ENCODE measurements at regions not wholly inside any gene's neighbourhood (a gene's known extent, or its start where the extent isn't known, plus 50 kb on each side); places are given as distances from the start of the nearest gene placed in this dataset.
"Not testable (repeated sequence)": the region's sequence is repeated elsewhere in the genome, so short reads cannot be mapped to it uniquely, and the experiment has no call there.

DNA sequence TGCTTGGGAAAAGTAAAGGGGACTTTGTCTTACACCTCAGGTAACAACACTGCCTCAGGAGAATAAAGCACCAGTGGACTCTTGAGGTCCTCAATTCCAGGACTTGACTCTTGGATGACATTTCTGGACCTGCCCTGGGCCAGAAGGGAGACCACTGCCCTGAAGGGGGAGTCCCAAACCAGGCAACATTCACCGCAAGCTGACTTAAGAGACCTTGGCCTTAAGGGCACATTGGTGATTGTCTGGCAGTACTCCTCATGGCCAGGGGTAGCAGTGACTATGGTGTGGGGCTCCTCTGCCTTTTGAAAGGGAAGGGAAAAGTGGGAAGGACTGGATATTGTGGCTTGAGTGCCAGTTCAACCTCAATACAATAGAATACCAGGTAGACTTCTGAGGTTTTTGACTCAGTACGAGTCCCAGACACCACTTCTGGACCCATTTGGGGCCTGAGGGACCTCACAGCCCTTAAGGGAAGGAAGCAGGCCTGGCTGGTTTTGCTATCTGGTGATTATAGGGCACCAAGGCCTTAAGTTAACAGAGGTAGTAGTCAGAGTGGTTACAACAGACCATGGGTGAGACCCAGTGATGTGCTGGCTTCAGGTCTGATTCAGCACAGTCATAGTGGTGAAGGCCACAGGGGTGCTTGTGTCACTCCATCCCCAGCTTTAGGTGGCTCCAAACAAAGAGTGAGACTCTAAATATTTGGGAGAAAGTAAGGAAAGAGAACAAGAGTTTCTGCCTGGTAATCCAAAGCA is 121.2 kb upstream of the TET2 start:
- no peak for DNase-seq (ENCODE audit: low read depth in 4 of 4, low spot score in 1 of 4)

- DNase-seq (ENCODE audit: low read depth in 4 of 4, low spot score in 1 of 4), result no peak
Measured at GRCh38 chr4:105036991-105037390, 109.7 kb upstream of the TET2 start.

- no peak for DNase-seq (ENCODE audit: low read depth in 4 of 4, low spot score in 1 of 4)
Measured at GRCh38 chr4:105042451-105042850, 104.2 kb upstream of the TET2 start.

DNA sequence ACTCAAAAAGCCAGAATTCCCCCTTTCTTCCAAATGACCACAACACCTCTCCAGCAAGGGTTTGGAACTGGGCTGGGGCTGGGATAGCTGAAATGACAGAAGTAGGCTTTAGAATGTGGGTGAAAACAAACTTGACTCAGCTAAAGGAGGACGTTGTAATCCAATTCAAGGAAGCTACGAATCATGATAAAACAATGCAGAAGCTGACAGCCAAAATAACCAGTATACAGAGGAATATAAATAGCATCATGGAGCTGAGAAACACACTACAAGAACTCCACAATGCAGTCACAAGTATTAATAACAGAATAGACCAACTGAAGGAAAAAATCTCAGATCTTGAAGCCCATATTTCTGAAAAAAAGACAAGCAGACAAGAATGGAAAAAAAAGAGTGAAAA is 95.8 kb upstream of the TET2 start:
- no peak for DNase-seq (ENCODE audit: low read depth in 4 of 4, low spot score in 1 of 4)

DNA sequence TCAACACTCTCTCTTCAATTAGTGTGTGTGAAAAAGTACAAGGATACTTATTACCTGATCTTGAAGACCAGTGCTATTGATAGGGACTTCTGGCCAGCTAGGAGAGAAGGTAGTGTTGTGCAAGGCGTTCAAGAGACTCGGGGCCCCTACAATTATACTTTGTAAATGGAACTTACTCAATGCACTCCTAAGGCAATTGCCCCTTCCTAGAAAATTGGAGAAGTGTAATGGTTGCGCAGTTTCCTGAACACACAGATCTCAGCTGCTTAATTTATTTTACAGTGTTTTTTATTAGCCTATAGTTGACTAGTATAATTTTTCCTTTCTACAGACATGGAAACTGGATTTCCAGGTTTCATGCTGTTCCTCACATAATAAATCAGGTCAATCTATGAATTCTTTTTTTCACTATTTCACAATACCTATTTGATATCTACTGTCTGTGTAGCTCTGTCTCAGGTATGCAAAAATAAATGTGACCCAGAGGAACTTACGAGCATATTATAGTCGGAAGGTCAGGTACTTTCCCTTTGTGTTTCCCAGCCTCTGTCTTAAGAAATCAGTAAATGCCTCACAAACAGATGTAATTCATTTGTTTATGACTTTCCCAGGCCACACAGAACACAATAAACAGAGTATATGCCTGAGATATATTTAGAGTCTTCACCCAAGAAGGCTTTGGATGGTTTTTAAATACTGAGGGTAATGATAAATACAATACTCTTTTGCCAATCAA is 89.1 kb upstream of the TET2 start:
- no peak for DNase-seq (ENCODE audit: low read depth in 4 of 4, low spot score in 1 of 4)

DNA sequence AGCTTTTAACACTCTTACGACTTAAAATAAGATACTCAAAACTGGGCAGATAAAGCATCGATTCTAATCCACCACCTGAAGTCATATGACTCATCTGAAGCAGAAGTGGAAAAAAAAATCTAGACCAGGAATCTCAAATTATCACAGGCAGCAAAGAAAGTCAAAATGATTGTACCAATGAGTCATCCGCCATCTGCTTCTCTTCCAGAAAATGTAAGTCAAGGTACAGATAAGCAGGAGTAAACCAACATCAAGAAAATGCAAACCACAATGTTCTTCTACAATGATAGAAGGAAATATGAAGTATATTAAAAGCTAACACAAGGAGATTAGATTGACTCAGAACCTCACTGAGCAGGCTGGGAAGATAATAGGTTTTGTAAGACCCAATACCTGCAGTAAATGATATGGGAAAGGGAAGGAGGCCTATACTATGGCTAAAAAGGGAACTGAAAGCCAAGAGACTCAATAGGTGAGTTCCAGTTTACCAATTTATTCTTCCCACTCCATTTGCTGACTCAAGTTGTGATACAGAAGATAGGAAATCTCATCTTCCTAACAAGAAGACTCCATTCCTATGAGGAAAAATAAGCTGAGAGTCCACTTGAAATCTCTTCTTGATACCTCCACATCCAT is 88.4 kb upstream of the TET2 start:
- no peak for DNase-seq (ENCODE audit: low read depth in 4 of 4, low spot score in 1 of 4)

- no peak for DNase-seq (ENCODE audit: low read depth in 4 of 4, low spot score in 1 of 4)
Measured at GRCh38 chr4:105059337-105059736, 87.3 kb upstream of the TET2 start.

GRCh38 chr4:105060628-105061027 is 86.0 kb upstream of the TET2 start:
- DNase-seq (ENCODE audit: low read depth in 4 of 4, low spot score in 1 of 4), result no peak

DNA sequence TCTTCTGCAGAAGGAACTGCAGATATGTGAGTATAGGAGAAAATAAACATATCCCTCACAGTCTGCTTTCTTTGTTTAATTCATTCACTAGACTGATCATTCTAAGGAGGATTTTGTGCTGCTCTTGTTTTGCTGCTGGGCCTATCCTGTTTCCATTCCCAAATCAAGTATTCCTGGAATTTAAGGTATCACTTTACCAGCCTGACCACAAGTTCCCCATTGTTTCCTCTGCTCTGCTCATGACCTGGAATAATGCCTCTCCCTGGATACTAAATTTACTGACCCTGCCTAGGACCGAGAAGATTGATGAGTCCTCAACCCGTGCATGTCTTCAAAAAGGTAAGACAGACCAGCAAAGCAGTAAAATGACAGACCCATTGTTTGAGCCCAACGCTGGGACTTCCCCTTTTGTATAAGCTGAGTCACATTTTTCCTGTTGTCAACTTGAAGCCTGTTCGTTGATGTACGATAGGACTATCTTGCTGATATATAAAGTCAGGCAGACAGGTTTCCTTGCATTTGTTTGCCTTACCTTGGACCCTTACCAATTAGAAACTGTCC is 85.5 kb upstream of the TET2 start:
- DNase-seq (ENCODE audit: low read depth in 4 of 4, low spot score in 1 of 4), result peak in 1 of 4 experiments; percentile 11

- no peak for DNase-seq (ENCODE audit: low read depth in 4 of 4, low spot score in 1 of 4)
Measured at GRCh38 chr4:105061731-105062130, 84.9 kb upstream of the TET2 start.

DNA sequence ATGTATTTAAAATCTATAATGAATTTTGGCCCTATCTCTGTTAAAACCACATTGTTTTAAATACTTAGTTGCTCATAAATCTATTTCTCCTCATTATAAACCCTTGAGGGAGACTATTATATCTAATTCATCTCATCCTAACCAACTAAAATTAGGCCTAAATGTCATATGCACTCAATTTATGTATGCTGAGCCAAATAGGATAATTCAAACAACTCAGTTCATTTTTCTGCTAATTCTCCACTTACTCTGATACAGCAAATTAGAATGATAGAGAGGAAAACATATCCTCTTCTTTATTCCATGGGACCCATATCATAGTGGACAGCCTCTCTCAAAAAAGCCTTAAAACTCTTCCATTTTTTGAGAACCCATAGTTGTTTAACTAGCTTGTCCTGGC is 80.3 kb upstream of the TET2 start:
- no peak for DNase-seq (ENCODE audit: low read depth in 4 of 4, low spot score in 1 of 4)

DNA sequence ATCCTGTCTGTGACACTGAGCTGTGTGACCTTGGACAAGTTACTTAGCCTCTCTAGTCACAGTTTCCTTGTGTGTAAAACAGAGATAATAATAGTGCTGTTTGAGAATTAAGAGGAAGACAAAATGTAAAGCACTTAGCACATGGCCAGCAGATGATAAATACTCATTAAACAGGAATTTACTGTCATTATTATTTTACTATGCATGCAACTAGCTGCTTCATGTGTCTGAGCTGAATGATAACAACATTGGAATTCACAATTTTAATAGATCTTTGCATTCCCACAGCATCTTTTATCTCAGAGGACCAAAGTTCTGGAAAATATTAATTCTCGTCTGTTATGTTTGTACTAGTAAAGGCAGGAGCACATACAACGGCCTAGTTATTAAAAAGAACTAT is 79.2 kb upstream of the TET2 start:
- DNase-seq (ENCODE audit: low read depth in 4 of 4, low spot score in 1 of 4), result no peak

GRCh38 chr4:105067946-105068345 is 78.7 kb upstream of the TET2 start:
- DNase-seq (ENCODE audit: low read depth in 4 of 4, low spot score in 1 of 4), result no peak

DNA sequence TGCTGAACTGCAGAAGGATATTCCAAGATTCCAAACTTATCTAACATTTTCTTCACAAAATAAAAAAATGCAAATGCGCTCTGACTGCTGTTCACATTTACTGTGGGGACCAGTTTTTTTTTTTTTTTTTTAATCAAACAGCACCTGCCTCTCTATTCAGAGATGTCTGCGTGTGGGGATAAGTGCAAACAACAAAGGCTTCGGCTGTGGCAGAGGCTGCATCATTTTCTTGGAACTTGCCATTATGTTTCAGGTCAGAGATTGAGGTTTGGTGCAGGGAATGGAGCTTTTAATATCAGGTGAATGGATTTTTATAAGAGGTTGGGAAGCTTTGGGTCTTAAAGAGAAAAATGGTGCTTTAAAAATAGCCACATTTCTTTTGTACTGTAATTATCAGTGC is 78.2 kb upstream of the TET2 start:
- no peak for DNase-seq (ENCODE audit: low read depth in 4 of 4, low spot score in 1 of 4)

- DNase-seq (ENCODE audit: low read depth in 4 of 4, low spot score in 1 of 4), result not testable (repeated sequence)
Measured at GRCh38 chr4:105072095-105072494, 74.6 kb upstream of the TET2 start.

DNA sequence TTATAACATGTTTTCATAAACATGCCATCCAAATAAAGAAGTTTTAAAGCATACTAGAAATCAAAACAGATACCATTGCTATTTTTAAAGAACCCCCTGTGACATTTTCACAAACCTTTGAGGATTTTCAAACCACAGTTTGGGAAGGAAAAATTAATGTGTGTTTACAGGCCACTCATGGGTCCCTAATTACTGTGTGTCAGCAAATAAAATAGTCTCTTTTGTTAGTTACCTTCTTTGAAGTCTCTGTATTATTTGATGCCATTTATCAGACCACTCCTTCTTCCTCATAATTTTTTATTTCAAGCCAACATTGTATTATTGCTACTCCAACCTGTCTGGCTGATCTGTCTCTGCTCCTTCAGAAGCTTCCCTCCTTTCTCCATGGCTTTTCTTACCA is 72.6 kb upstream of the TET2 start:
- DNase-seq (ENCODE audit: low read depth in 4 of 4, low spot score in 1 of 4), result no peak

DNA sequence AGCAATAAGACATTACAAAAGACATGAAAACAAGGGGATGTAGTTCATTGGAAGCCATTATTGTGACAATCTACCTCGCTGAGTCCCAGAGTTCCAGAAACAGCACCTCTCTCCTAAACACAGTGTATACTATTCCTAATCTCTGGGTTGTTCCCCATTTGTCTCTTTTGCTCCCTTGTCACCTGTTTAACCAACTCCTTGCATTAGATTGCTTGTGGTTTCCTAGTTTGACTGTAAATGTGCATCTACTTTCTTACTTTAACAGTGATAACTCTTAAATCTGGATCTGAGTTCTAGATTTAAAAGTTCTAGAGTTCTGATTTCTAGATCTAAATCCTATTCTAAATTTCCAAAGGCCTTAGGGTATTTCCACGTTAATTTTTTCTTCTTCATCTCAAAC is 71.6 kb upstream of the TET2 start:
- DNase-seq (ENCODE audit: low read depth in 4 of 4, low spot score in 1 of 4), result no peak

GRCh38 chr4:105088110-105088879 is 58.4 kb upstream of the TET2 start:
- no peak for DNase-seq (ENCODE audit: low read depth in 4 of 4, low spot score in 1 of 4)

GRCh38 chr4:105092356-105092755 is 54.3 kb upstream of the TET2 start:
- no peak for DNase-seq (ENCODE audit: low read depth in 4 of 4, low spot score in 1 of 4)

DNA sequence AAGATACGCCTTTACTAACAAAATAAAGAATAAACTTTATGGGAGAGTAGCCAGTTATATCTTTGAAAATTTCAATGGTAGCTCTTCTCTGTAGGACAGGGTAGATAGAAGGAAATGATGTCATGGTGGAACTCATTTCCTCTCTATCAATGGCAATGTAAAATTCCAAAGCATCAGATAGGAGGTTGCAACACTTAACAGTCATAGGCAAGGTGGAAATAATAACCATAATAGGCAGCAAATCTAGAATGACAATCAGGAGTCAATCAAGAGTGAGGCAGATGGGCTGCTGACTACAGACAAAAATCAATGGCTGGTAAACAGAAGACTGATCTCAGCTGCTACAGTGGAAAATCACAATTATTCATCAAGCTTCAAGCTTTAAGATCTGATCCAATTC is 53.9 kb upstream of the TET2 start:
- no peak for DNase-seq (ENCODE audit: low read depth in 4 of 4, low spot score in 1 of 4)

DNA sequence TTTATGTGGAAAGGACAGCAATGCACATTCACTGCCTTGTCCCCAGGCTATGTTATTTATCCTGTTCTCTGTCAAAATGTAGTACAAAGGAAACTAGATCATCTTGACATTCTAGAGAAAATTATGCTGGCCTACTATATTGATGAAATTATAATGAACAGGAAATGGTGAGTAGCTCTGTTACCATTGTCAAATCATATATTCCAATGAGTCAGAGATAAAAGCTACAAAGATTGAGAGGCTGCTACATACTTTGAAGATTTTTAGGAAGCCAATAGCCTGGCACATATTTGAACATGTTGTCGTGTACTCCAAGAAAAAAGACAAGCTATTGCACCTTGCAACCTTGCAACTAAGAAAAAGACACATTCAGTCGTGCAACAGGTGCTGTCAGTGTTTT is 52.7 kb upstream of the TET2 start:
- DNase-seq (ENCODE audit: low read depth in 4 of 4, low spot score in 1 of 4), result no peak
